Gastrocnemius medialis (tissue), 4 donors: ENCODE measurements at regions not wholly inside any gene's neighbourhood (a gene's known extent, or its start where the extent isn't known, plus 50 kb on each side); places are given as distances from the start of the nearest gene placed in this dataset.

Experiments used
- ATAC-seq, 2 donors: fragments of 150-250 bp; one replicate each; pipeline ENCODE4 v1.9.1; 2016
- DNase-seq, 2 donors: peaks; one replicate each; pipeline ENCODE4 v3.0.0-alpha.2; 2019
- H3K27ac ChIP-seq, 4 donors: fragments of 200-600 bp; sonication (generic); 1 replicate in 1 of 4; 2 replicates in 3 of 4; pipeline ENCODE4 v1.5.1; 2016 to 2018; ENCODE audit warnings: mild to moderate bottlenecking in 2 of 4, moderate library complexity in 1 of 4
- H3K27me3 ChIP-seq, 3 donors: fragments of 200-600 bp; sonication (generic) in 2 of 3; 1 replicate in 1 of 3; 2 replicates in 2 of 3; pipeline versions ENCODE4 v1.5.1 to v1.6.0; 2016 to 2019; ENCODE audit warnings: mild to moderate bottlenecking in 1 of 3, moderate library complexity in 1 of 3
- H3K36me3 ChIP-seq, 2 donors: fragments of 200-600 bp; sonication (generic) in 1 of 2; one replicate each; pipeline ENCODE4 v1.5.1; 2017 to 2018
- H3K4me1 ChIP-seq, 2 donors: fragments of 200-600 bp; sonication (generic) in 1 of 2; one replicate each; pipeline ENCODE4 v1.5.1; 2016 to 2017; ENCODE audit warnings: mild to moderate bottlenecking in 2 of 2
- H3K4me3 ChIP-seq, 4 donors: fragments of 200-600 bp; sonication (generic) in 3 of 4; 1 replicate in 1 of 4; 2 replicates in 3 of 4; pipeline ENCODE4 v1.5.1; 2016 to 2019; ENCODE audit warnings: mild to moderate bottlenecking in 2 of 4
- H3K9me3 ChIP-seq, 3 donors: fragments of 200-600 bp; sonication (generic) in 2 of 3; 1 replicate in 1 of 3; 2 replicates in 2 of 3; pipeline ENCODE4 v1.5.1; 2016 to 2019
- POLR2A ChIP-seq, 2 donors: fragments of 450-650 bp; IDR thresholded peaks; one replicate each; pipeline ENCODE4 v1.6.1; 2017; ENCODE audit warnings: antibody characterized with exemption in 2 of 2, mild to moderate bottlenecking in 2 of 2, moderate library complexity in 2 of 2
- in situ Hi-C, 4 donors: fragments of 200-750 bp; cut with MboI; loops; one replicate each; pipeline versions ENCODE4 v1.15.0 to v1.8.0; 2017; ENCODE audit warnings: low sequenced_read_pairs in 4 of 4
- intact Hi-C: fragments of 100-400 bp; cut with DNase I; formaldehyde crosslinking; loops from one replicate; pipeline ENCODE4 v1.15.1; 2023; ENCODE audit warnings: low total_unique reads
- TF ChIP-seq, protein P1 (sequence below), 5 experiments: fragments of 450-650 bp in 3 of 5; fragments of 200-600 bp in 2 of 5; sonication (generic) in 2 of 5; IDR thresholded peaks in 4 of 5; conservative IDR thresholded peaks in 1 of 5; 1 replicate in 4 of 5; 2 replicates in 1 of 5; pipeline ENCODE4 v1.5.1; 2016 to 2019; ENCODE audit warnings: antibody characterized with exemption in 5 of 5, mild to moderate bottlenecking in 3 of 5, moderate library complexity in 3 of 5

DNA sequence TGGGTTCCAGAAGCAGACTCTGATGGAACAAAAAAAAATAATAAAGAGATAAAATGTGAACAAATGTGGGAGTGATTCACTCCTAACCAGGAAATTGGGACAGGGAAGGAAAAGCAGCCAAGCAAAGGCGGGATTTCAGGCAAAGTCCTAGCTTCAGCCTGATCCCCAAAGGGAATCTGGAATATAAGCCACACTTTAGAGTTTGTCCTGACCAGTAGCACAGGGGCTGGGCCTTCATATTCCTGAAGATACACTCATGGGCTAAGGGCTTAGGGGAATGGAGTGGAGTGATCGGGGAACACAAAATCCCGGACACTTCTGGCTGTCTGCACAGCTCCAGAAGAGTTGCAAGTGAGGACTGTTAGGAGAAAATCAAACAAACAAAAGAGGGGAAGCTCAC lies 135.0 kb upstream of the COL8A1 start:
- Histone ChIP-seq H3K27me3 (no peaks in the 10 kb centered on the region), H3K9me3 (no peaks in the 10 kb centered on the region), H3K36me3 (no peaks in the 10 kb centered on the region), H3K4me1 (peaks cover 0 to 4% of the 10 kb centered on the region in 2 donors), H3K27ac (peak overlapping the region in 2 of 4 donors; percentile 9 to 16), H3K4me3 (no peak overlapping the region)
- in situ Hi-C loops (no loop called here), intact Hi-C loops (no loop called here)
- no peak for TF ChIP-seq POLR2A (IDR thresholded peaks at IDR 0.05)
- TF ChIP-seq, protein P1, sequence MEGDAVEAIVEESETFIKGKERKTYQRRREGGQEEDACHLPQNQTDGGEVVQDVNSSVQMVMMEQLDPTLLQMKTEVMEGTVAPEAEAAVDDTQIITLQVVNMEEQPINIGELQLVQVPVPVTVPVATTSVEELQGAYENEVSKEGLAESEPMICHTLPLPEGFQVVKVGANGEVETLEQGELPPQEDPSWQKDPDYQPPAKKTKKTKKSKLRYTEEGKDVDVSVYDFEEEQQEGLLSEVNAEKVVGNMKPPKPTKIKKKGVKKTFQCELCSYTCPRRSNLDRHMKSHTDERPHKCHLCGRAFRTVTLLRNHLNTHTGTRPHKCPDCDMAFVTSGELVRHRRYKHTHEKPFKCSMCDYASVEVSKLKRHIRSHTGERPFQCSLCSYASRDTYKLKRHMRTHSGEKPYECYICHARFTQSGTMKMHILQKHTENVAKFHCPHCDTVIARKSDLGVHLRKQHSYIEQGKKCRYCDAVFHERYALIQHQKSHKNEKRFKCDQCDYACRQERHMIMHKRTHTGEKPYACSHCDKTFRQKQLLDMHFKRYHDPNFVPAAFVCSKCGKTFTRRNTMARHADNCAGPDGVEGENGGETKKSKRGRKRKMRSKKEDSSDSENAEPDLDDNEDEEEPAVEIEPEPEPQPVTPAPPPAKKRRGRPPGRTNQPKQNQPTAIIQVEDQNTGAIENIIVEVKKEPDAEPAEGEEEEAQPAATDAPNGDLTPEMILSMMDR (IDR thresholded peaks at IDR 0.05 in 4 of 5, conservative IDR thresholded peaks at IDR 0.05 in 1 of 5): no peak
- ATAC-seq (no peak), DNase-seq (no peak)

DNA sequence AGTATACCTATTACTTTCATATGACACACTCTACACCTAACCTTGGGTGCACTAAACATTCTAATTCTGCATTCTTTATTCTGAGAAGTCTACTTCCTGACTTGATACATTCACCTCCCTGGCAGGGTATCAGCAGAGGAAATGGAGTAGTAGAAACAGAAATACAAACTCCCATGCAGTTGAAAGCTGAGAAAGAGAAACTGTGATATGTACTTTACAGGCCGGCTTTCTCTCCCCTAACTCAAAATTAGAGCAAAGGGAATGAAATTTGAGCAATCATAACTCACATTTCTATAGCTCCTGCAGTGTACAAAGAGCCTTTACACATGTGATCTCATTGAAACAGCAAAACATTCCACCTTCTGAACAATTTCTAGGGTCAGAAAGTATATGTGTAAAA lies 135.5 kb upstream of the COL8A1 start:
- H3K27ac ChIP-seq: peak overlapping the region in 1 of 4 donors; percentile 4
- H3K4me1 ChIP-seq: peaks cover 0 to 4% of the 10 kb centered on the region in 2 donors
- TF ChIP-seq, protein P1 (IDR thresholded peaks at IDR 0.05 in 4 of 5, conservative IDR thresholded peaks at IDR 0.05 in 1 of 5): no peak
- TF ChIP-seq POLR2A (IDR thresholded peaks at IDR 0.05): no peak
- DNase-seq (no peak), ATAC-seq (no peak)
- H3K4me3 ChIP-seq: no peak overlapping the region
- no peaks in the 10 kb centered on the region for H3K27me3 ChIP-seq
- no peaks in the 10 kb centered on the region for H3K36me3 ChIP-seq
- in situ Hi-C loops: no loop called here
- no peaks in the 10 kb centered on the region for H3K9me3 ChIP-seq
- intact Hi-C loops: no loop called here

DNA sequence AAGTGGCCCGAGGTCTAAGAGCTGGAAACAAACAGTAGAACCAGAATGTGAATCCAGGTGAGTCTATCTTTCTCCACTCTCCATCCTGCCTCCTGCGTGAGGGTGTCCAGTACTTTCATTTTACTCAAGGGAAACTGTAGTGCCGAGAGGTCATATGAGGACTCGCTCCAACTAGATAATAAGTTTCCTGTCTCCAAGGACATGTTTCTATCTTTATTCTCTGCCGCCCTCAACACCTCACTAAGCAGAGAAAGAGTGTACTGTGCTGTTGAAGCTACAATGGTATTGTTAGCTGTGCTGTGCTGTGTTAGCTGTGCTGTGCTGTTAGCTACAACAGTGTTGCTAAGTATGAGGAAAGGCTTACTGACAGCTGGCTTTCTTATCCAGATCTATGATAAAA lies 137.9 kb upstream of the COL8A1 start:
- Histone ChIP-seq H3K4me3 (no peak overlapping the region), H3K36me3 (no peaks in the 10 kb centered on the region), H3K4me1 (peaks cover 0 to 4% of the 10 kb centered on the region in 2 donors), H3K9me3 (peaks cover 0 to 5% (median 0%) of the 10 kb centered on the region in 3 donors), H3K27ac (no peak overlapping the region), H3K27me3 (no peaks in the 10 kb centered on the region)
- DNase-seq (no peak), ATAC-seq (no peak)
- no peak for TF ChIP-seq POLR2A (IDR thresholded peaks at IDR 0.05)
- TF ChIP-seq, protein P1 (IDR thresholded peaks at IDR 0.05 in 4 of 5, conservative IDR thresholded peaks at IDR 0.05 in 1 of 5): no peak
- in situ Hi-C loops (no loop called here), intact Hi-C loops (no loop called here)

DNA sequence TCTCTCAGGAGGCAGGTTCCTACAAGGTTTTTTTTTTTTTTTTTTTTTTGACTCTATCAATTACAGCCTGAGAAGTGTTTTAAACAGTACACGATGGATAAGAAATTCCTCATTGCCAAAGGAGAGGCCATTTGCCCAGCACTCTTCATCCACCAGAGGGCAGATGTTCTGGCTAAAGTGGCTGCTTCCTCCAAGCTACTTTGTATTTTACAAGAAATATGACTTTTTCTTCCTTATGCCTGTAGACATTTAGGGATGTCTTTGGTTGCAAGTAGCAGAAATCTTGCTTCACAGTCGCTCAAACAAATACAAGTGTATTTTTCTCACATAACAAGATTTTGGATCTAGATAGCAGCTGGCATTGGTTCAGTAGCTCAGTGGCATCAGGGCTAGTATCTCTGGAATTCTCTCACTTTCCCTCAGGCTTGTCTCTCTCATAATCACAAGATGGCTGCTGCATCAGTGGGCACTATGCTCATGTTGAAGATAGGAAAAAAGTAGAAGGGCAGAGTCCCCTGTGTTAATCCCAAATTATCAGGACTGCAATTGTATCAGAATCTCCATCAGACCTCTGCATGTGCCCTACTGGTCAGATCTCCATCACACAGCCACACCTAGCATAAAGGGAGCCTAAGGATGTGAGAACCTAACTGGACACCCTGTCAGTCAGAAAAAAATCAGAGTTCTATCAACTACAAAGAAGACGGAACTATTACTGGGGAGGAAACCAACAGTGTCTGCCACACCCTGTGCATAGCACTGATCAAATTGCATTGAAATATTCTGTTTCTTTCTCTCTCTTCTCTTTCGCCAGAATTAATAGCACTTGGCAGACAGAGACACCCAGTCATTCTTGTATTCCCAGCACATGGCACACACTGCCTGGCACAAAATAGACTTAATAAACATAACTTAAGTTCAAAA lies 138.9 kb upstream of the COL8A1 start:
- ATAC-seq: peak in 1 of 2 donors; percentile 54
- Histone ChIP-seq H3K4me3 (no peak overlapping the region), H3K27ac (no peak overlapping the region), H3K27me3 (no peaks in the 10 kb centered on the region), H3K4me1 (peaks cover 0 to 4% of the 10 kb centered on the region in 2 donors), H3K9me3 (peaks cover 0 to 5% (median 0%) of the 10 kb centered on the region in 3 donors), H3K36me3 (no peaks in the 10 kb centered on the region)
- TF ChIP-seq, protein P1 (IDR thresholded peaks at IDR 0.05 in 4 of 5, conservative IDR thresholded peaks at IDR 0.05 in 1 of 5): peak; percentile 7 to 58 (median 34)
- TF ChIP-seq POLR2A (IDR thresholded peaks at IDR 0.05): no peak
- intact Hi-C loops (no loop called here), in situ Hi-C loops (loop anchor here in 1 of 4 donors (10.0 kb wide), 1 partner anchor 255 kb away; no protein-coding TSS in a partner anchor)
- DNase-seq: no peak
